IMR-90 (cell line): ENCODE measurements at regions not wholly inside any gene's neighbourhood (a gene's known extent, or its start where the extent isn't known, plus 50 kb on each side); places are given as distances from the start of the nearest gene placed in this dataset.

Experiments used
- ATAC-seq: fragments of 200-7000 bp; cut with Tn5 transposase; 2 replicates; pipeline ENCODE4 v1.9.1; 2020; ENCODE audit warnings: low read depth, mild to moderate bottlenecking, moderate library complexity
- BruUV-seq: library from RNA; stranded (reverse); fragments of 400-500 nt; replicated peaks from 2 replicates; lab custom pipeline; 2021; lab: Mats Ljungman, UMichigan
- CTCF ChIA-PET: fragments of 300-600 bp; formaldehyde crosslinking; extraction: SDS; loops from one replicate; lab custom pipeline; 2021; ENCODE audit warnings: antibody characterized with exemption; lab: Yijun Ruan, JAX
- POLR2A ChIA-PET: fragments of 300-600 bp; sonication (Branson Sonifier 250); formaldehyde crosslinking; loops from one replicate; lab custom pipeline; 2022; ENCODE audit warnings: antibody characterized with exemption; ENCODE audit not compliant: unreplicated experiment; lab: Charles Lee
- DNase-seq: peaks from one replicate; pipeline ENCODE4 v3.0.0; 2013
- H2AFZ ChIP-seq: replicated peaks from 2 replicates; pipeline ENCODE3; 2013; ENCODE audit warnings: low read length, mild to moderate bottlenecking; ENCODE audit not compliant: poor library complexity
- H2AK5ac ChIP-seq: 2 replicates; pipeline ENCODE4 v1.6.1; 2013; ENCODE audit warnings: low read depth, low read length, inconsistent platforms
- H2AK9ac ChIP-seq: replicated peaks from 2 replicates; pipeline ENCODE3; 2013; ENCODE audit warnings: mild to moderate bottlenecking, low read depth, low read length, moderate library complexity; ENCODE audit not compliant: poor library complexity
- H2BK120ac ChIP-seq: 2 replicates; pipeline ENCODE4 v1.6.1; 2013; ENCODE audit warnings: low read depth, low read length, inconsistent platforms
- H2BK15ac ChIP-seq: 3 replicates; pipeline ENCODE4 v1.6.1; 2013; ENCODE audit warnings: low read depth, low read length, inconsistent platforms
- H2BK20ac ChIP-seq: 2 replicates; pipeline ENCODE4 v1.6.1; 2013; ENCODE audit warnings: low read depth, mild to moderate bottlenecking, inconsistent platforms, low read length, moderate library complexity
- H2BK5ac ChIP-seq: 2 replicates; pipeline ENCODE4 v1.6.1; 2013; ENCODE audit warnings: mild to moderate bottlenecking, low read depth, low read length, inconsistent platforms; ENCODE audit not compliant: poor library complexity, severe bottlenecking
- H3K14ac ChIP-seq: replicated peaks from 2 replicates; pipeline ENCODE4 v1.6.1; 2013; ENCODE audit warnings: low read depth, low read length, inconsistent platforms
- H3K18ac ChIP-seq: 2 replicates; pipeline ENCODE4 v1.6.1; 2013; ENCODE audit warnings: low read depth, low read length, control low read depth
- H3K23ac ChIP-seq: 2 replicates; pipeline ENCODE4 v1.6.1; 2013; ENCODE audit warnings: low read depth, low read length, inconsistent platforms
- H3K27ac ChIP-seq: 2 replicates; pipeline ENCODE4 v1.5.1; 2013; ENCODE audit warnings: mild to moderate bottlenecking, control low read depth, low read length; ENCODE audit not compliant: insufficient read depth
- H3K27me3 ChIP-seq: 2 replicates; pipeline ENCODE4 v1.6.1; 2013; ENCODE audit warnings: low read length; ENCODE audit not compliant: control insufficient read depth, insufficient read depth
- H3K36me3 ChIP-seq: 2 replicates; pipeline ENCODE4 v1.6.1; 2013; ENCODE audit warnings: low read length, mixed read lengths; ENCODE audit not compliant: control insufficient read depth, insufficient read depth
- H3K4ac ChIP-seq: 2 replicates; pipeline ENCODE4 v1.6.1; 2013; ENCODE audit warnings: low read depth, low read length, inconsistent platforms
- H3K4me1 ChIP-seq: 2 replicates; pipeline ENCODE4 v1.6.1; 2013; ENCODE audit warnings: low read length, mixed read lengths; ENCODE audit not compliant: control insufficient read depth, insufficient read depth
- H3K4me2 ChIP-seq: 2 replicates; pipeline ENCODE4 v1.6.1; 2013; ENCODE audit warnings: low read depth, mild to moderate bottlenecking, control low read depth, low read length, moderate library complexity
- H3K4me3 ChIP-seq: 2 replicates; pipeline ENCODE4 v1.5.1; 2013; ENCODE audit warnings: low read depth, mild to moderate bottlenecking, control low read depth, low read length, moderate library complexity; ENCODE audit not compliant: insufficient read depth
- H3K56ac ChIP-seq: 2 replicates; pipeline ENCODE4 v1.6.1; 2013; ENCODE audit warnings: low read length, inconsistent platforms; ENCODE audit not compliant: insufficient read depth; ENCODE audit errors: extremely low read depth
- H3K79me1 ChIP-seq, 2 experiments: 2 replicates each; pipeline ENCODE4 v1.6.1; 2013; ENCODE audit warnings: low read length in 2 of 2, inconsistent platforms in 1 of 2, low read depth in 1 of 2
- H3K9ac ChIP-seq: 2 replicates; pipeline ENCODE4 v1.6.1; 2013; ENCODE audit warnings: low read depth, low read length, control low read depth
- H3K9me1 ChIP-seq: 2 replicates; pipeline ENCODE4 v1.6.1; 2013; ENCODE audit warnings: low read length, inconsistent platforms; ENCODE audit not compliant: insufficient read depth
- H3K9me3 ChIP-seq: 2 replicates; pipeline ENCODE4 v1.6.1; 2013; ENCODE audit warnings: low read length; ENCODE audit not compliant: control insufficient read depth, insufficient read depth
- H4K20me1 ChIP-seq: 2 replicates; pipeline ENCODE4 v1.6.1; 2013; ENCODE audit warnings: low read length, inconsistent platforms; ENCODE audit not compliant: insufficient read depth
- H4K5ac ChIP-seq: 2 replicates; pipeline ENCODE4 v1.6.1; 2013; ENCODE audit warnings: mild to moderate bottlenecking, low read depth, low read length, control low read depth
- H4K8ac ChIP-seq, 2 experiments: 2 replicates each; pipeline ENCODE4 v1.6.1; 2013; ENCODE audit warnings: low read depth in 2 of 2, low read length in 2 of 2, control low read depth in 1 of 2, inconsistent platforms in 1 of 2
- H4K91ac ChIP-seq: 2 replicates; pipeline ENCODE4 v1.6.1; 2013; ENCODE audit warnings: low read depth, low read length, inconsistent platforms; ENCODE audit not compliant: insufficient read depth
- CHD1 ChIP-seq: IDR thresholded peaks from 2 replicates; pipeline ENCODE4 v1.6.1; 2012; ENCODE audit warnings: low read depth, low read length, improper control_type of control experiment
- RAD21 ChIP-seq: IDR thresholded peaks from 2 replicates; pipeline ENCODE4 v1.6.1; 2012; ENCODE audit warnings: low read length, improper control_type of control experiment
- WGBS, 2 experiments: methylation state at CpG; one replicate each; pipeline versions ENCODE4 v1.1.5 to v1.1.7; 2013; ENCODE audit warnings: missing lambda C conversion rate in 2 of 2; ENCODE audit not compliant: insufficient read length in 1 of 2; ENCODE audit errors: extremely low coverage in 2 of 2; 5-methylcytosine and 5-hydroxymethylcytosine counted together
- dilution Hi-C: fragments of 300-500 bp; cut with HindIII; formaldehyde crosslinking; loops from one replicate; pipeline ENCODE4 v1.14.3; 2018; ENCODE audit warnings: low sequenced_read_pairs; ENCODE audit not compliant: unreplicated experiment
- in situ Hi-C: fragments of 300-500 bp; cut with MboI; formaldehyde crosslinking; loops from 3 replicates; pipeline ENCODE4 v1.14.3; 2019; ENCODE audit warnings: low sequenced_read_pairs, inconsistent platforms, mixed read lengths
- intact Hi-C: fragments of 100-400 bp; cut with micrococcal nuclease; formaldehyde crosslinking; loops from 2 replicates; pipeline ENCODE4 v1.10.0; 2022

DNA sequence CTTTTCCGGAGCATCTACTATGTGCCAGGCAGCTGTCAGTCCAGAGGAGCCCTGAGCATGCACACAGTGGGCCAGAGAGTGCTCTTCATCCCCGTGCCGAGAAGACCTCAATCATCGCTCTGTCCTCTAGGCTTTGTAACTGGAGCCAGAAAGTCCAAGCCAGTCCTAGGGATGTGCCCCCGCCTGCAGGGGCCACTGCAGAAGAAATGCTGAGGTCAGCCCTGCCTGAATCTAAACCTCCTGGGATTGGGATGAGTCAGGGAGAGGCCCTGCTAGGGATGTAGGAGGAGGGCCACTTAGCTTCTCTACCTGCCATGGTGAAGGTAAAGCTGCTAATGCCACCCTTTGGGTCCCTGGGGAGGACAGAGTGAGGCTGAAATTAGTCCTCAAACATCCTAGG is 146.8 kb downstream of the CDC5L start:
- H4K5ac ChIP-seq, result no peak overlapping the region
- in situ Hi-C loops (no loop called here), intact Hi-C loops (no loop called here), dilution Hi-C loops (no loop called here)
- WGBS, 2 experiments, result 93% methylated on average over 3 of the region's 5 CpGs; no CpG with 5 or more reads in 1 of the 2 experiments
- ChIA-PET POLR2A (no interaction called here), CTCF (no interaction called here)
- H3K18ac ChIP-seq, result no peak overlapping the region
- H3K27ac ChIP-seq, result no peak overlapping the region
- H4K8ac ChIP-seq, result no peak overlapping the region
- H3K79me1 ChIP-seq, result no peaks in the 10 kb centered on the region
- BruUV-seq, result no TSS peak
- H3K9ac ChIP-seq, result no peak overlapping the region
- H3K4me2 ChIP-seq, result no peak overlapping the region
- no peak overlapping the region for H3K56ac ChIP-seq
- no peaks in the 10 kb centered on the region for H3K9me1 ChIP-seq
- no peaks in the 10 kb centered on the region for H3K9me3 ChIP-seq
- H4K20me1 ChIP-seq, result no peaks in the 10 kb centered on the region
- H2BK5ac ChIP-seq, result no peak overlapping the region
- DNase-seq (no peak), ATAC-seq (no peak)
- no peak overlapping the region for H2AFZ ChIP-seq
- no peak overlapping the region for H2BK120ac ChIP-seq
- H2BK15ac ChIP-seq, result no peak overlapping the region
- no peak overlapping the region for H3K4me3 ChIP-seq
- H2AK5ac ChIP-seq, result no peak overlapping the region
- H3K4ac ChIP-seq, result no peak overlapping the region
- H3K36me3 ChIP-seq, result no peaks in the 10 kb centered on the region
- no peak overlapping the region for H3K14ac ChIP-seq
- no peaks in the 10 kb centered on the region for H3K4me1 ChIP-seq
- no peak overlapping the region for H2BK20ac ChIP-seq
- TF ChIP-seq RAD21 (no peak), CHD1 (no peak)
- H2AK9ac ChIP-seq, result no peak overlapping the region
- no peak overlapping the region for H4K91ac ChIP-seq
- peaks cover 44% of the 10 kb centered on the region for H3K27me3 ChIP-seq
- H3K23ac ChIP-seq, result no peak overlapping the region
